HG03159 (cell line): ENCODE measurements at regions not wholly inside any gene's neighbourhood (a gene's known extent, or its start where the extent isn't known, plus 50 kb on each side); places are given as distances from the start of the nearest gene placed in this dataset.

Source experiments
- ATAC-seq: cut with Tn5 transposase; IDR thresholded peaks from one replicate; pipeline ENCODE4 v1.9.1; 2021; ENCODE audit warnings: mild to moderate bottlenecking, moderate library complexity; ENCODE audit not compliant: unreplicated experiment

- ATAC-seq, result no peak
Observed at GRCh38 chr19:28024920-28025319, 1188.0 kb downstream of the UQCRFS1 start.

GRCh38 chr19:28023064-28023463 is 1189.9 kb downstream of the UQCRFS1 start:
- ATAC-seq, result no peak

DNA sequence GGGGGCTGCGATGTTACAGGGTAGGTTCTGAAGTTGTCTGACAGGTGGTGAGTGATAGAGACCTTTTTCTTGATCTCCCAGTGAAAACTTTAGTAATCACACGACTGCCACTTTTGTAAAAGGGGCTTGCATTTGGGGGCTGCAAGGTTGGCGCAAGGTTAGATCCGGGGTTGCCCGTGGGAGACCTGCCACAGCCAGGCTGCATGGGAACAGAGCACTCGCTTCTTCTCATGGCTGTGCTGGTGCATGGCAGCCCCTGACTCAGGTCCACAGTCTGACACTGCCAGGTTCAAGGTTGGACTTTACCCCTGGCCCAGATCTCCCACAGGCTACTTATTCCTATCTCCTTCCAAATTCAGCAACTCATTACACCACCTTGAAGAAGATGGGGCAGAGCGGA is 1190.4 kb downstream of the UQCRFS1 start:
- ATAC-seq, result no peak

DNA sequence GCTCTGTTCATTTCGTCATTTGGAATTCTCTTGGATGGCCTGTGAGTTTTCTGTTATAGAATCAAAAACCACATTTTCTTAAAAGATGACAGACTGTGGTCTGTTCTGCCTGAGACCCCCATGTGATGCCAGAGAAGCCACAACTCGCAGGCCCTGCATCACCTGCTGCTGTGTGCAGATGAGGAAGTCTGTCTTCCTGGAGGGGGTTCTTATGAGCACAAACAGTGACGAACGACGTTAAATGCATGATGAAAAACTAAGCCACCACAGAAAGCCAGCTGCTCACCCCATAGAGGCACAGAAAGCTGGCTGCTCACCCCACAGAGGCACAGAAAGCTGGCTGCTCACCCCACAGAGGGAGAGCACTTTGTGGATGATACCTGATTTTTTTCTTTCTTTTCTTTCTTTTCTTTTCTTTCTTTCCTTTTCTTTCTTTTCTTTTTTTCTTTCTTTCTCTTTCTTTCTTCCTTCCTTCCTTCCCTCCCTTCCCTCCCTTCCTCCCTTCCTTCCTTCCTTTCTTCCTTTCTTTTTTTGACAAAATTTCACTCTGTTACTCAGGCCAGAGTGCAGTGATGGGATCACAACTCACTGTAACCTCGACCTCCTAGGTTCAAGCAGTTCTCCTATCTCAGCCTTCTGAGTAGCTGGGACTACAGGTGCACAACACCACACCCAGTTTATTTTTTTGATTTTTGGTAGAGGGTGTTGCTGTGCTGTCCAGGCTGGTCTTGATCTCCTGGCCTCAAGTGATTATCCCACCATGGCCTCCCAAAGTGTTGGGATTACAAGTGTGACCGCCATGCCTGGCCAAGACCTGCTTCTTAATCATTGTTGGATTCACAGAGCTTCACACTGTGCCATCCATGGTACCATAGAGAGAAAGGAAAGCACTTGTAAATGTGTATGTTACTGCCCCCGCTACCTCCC is 1191.4 kb downstream of the UQCRFS1 start:
- ATAC-seq, result no peak

DNA sequence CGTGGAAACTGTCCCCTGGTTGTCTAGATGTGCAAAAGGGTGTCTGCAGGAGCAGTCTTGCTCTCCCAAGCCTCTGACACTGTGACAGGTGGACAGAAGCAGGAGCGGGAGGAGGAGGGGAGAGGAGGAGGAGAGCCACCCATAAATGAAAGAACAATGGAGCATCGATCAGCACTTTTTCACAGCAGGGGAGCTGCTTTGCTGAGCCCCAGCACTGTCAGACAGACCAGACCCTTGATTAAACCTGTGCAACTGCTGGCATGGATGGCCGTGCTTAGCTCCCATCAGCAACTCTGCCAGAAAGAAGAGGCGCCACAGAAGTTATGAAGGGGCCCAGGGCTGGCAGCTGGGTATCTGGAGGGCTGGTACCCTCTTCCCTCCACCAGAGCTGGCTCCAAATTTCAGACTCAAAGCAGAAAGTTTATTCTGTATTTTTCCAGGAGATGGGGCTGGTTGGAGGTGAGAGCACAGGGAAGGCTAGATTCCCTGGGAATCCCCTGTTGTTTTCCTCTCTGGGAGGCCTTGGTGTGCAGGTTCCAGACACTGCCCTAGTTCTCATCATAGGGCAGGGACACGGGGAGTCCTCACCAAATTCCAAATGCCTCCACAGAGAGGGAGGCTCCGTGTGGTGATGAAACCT is 1192.2 kb downstream of the UQCRFS1 start:
- no peak for ATAC-seq

DNA sequence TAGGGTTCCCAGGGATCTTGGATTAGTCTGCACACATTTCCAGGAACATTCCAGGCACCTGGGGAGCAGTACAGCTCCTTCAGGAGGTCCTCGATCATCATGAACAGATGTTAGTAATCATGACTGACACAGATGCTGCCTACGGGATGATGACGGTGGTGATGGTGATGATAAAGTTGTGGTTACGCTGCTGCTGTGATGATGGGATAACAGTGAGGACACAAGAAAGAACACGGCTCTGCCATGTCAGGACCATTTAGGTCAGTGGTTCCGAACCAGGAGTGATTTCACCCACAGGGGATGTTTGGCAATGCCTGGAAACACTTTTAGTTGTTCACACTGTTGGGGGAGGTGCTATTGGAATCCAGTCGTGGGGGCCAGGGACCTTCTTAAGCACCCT is 1193.0 kb downstream of the UQCRFS1 start:
- ATAC-seq, result no peak

DNA sequence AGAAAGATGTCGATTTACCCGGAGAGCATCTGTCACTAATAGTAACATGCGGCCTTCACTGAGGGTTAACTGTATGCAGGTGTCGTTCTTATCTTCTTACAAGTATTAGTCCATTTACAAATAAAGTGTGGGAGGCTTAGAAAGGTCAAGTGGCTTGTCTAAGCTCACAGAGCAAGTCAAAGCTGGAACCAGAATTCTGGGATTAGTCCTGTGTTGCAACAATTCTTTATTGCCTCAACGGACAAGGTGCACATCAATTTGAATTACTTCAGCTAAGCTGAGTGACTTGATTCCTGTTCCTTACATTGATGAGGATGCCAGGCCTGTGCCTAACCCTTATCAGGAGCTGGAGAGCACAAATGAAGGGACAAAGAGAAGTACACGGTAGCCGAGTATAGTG is 1193.6 kb downstream of the UQCRFS1 start:
- ATAC-seq, result no peak

DNA sequence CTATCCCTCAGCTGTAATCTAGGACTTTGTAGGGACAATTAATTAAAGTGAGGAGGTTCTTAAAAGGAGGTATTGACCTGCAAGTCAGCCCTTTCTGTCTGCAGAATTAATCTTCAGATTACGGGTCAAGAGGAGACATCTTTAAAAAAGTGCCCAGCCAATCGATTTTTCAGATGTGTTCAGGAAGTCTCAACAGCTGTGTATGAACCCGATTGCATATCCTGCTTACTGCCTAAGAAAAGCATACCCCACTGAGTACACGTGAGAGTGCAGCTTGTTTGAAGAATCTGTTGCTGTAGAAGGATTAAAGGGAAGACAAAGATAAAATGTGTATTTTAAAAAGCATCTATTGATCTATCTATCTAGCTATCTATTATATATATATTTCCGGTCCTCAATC is 1194.5 kb downstream of the UQCRFS1 start:
- no peak for ATAC-seq

DNA sequence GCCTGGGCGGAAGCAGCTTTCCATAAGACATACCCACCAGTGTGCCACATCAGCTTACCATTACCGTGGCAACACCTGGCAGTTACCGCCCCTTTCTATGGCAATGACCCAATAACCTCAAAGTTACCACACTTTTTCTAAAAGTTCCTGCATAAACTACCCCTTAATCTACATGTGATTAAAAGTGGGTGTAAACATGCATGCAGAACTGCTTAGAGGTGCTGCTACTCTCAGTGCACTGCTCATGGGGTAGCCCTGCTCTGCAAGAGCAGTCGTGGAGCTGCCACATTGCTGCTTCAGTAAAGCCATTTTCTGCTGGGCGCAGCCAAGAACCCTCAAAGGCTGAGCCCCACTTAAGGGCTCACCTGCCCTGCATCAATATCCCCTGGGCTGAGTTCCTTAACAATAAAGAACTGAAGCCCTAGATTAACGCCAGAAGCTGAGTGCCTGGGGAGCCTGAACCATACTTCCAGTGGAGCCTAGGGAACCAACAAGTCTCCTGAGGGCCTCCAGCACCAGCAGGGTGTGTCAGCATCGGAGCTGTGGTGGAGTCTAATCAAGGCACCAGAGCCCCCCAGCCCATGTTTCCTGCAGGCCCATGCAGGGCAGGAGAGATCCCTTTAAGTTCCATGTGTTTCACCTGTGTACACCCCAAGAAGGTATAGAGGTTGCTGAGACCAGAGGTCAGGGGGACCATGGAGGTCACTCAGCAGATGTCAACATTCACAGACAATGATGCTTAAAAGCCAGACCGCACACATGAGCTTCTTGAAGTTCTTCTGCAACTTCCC is 1198.1 kb downstream of the UQCRFS1 start:
- no peak for ATAC-seq

- no peak for ATAC-seq
Observed at GRCh38 chr19:28012361-28012760, 1200.6 kb downstream of the UQCRFS1 start.

- ATAC-seq, result no peak
Observed at GRCh38 chr19:28010656-28011055, 1202.3 kb downstream of the UQCRFS1 start.

- ATAC-seq, result no peak
Observed at GRCh38 chr19:28009696-28010095, 1203.3 kb downstream of the UQCRFS1 start.

DNA sequence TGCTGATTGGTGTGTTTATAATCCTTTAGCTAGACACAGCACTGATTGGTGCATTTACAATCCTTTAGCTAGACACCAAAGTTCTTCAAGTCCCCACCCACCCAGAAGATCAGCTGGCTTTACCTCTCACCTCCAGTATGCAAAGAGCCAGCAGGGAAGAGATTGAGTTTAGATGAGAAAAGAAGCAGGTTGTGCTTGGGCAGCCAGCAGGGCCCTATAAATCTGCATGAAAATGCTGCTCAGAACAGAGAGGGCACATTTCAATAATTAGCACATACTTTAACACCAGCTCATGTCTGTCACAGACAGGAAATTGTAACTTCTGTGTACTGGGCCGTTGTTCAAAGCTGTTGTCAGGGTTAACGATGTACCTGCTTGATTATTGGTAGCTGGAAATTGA is 1204.3 kb downstream of the UQCRFS1 start:
- no peak for ATAC-seq

- ATAC-seq, result no peak
Observed at GRCh38 chr19:28003543-28003942, 1209.4 kb downstream of the UQCRFS1 start.

GRCh38 chr19:27997069-27997468 is 1215.9 kb downstream of the UQCRFS1 start:
- no peak for ATAC-seq

DNA sequence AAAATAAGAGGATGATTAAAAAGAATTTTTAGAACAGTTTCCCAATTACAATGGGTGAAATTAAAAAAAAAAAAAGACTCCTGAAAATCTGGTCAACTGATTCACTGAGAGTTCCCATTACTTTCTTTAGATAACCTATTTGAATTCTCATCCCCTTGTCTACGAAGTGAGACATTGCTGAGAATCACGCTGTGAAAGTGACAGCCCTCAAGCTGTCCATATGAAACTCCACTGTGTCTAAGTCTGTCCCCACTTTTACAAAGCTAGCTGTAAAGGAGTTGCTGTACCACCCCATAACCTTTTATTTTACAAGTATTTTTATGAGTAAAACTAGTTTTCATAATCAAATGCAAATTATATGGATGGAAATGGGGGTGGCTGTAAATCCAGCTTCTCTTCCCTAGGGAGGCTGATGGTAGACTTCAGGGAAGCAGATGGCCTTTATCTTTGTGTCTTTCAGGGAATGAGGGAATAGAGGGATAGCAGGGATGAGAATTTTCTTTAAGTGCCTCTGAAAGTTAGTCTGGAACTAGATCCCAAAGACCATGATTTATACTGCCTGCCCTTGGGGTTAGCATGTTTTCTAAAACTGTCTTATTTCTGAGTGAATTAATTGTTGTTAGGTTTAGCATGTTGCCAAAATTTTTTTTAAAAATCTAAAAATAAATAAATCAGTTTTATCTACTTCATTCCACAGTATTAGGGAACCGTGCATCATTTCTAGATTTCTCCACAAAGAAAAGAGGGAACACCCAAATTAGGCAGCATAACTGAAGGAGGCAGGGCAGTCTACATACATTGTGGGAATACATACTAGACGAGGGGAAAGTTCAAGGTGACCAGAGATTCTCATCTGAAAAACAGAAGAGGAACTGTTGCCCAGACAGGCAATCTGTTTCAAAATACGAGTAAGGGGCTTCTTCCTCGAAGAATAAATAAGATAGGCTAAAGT is 1219.1 kb downstream of the UQCRFS1 start:
- ATAC-seq, result no peak

- ATAC-seq, result no peak
Observed at GRCh38 chr19:27986299-27986698, 1226.7 kb downstream of the UQCRFS1 start.

GRCh38 chr19:27975419-27976005 is 1237.4 kb downstream of the UQCRFS1 start:
- no peak for ATAC-seq

GRCh38 chr19:27974082-27974513 is 1238.9 kb downstream of the UQCRFS1 start:
- no peak for ATAC-seq
